ENCODE measurements at regions not wholly inside any gene's neighbourhood (a gene's known extent, or its start where the extent isn't known, plus 50 kb on each side); places are given as distances from the start of the nearest gene placed in this dataset.

DNA sequence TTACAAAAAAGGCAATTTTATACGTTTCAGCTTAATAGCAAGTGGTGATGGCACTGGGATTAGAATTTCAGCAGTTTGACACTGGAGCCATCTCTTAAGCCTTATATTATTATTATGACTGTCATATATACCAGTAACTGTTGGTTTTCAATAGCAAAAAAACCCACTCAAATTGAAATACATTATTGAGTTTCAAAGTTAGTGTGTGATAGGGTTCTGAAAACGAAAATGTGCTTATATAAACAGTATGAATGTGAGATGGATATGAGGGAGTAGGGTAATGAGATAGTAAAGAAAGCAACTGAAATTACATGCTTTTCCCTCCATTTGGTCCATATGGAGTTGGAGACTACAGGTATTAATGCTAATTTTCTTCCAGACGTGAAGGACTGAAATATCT is 68.6 kb upstream of the ACTBL2 start:
- DNase-seq (ENCODE audit: extremely low read depth, low read depth) = no peak

DNA sequence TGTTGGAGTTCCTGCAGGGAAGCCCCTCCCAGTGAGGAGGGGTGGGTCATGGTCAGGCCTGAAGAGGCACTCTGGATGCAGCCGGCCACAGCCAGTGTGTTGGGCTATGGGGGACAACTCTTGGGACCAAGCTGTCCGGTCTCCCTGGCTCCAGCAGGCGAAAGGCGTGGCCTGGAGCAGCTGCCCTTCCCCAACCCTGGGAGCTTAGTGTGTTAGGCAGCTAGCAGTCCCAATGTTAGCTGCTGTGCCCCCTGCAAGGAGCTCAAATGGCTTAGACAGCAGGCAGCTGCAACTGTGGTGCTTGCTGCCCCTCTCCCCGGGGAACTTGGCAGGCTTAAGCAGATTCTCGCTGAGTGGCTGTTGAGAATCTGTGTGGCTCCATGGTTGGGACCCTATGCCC is 67.5 kb upstream of the ACTBL2 start:
- no peak for DNase-seq (ENCODE audit: extremely low read depth, low read depth)

DNA sequence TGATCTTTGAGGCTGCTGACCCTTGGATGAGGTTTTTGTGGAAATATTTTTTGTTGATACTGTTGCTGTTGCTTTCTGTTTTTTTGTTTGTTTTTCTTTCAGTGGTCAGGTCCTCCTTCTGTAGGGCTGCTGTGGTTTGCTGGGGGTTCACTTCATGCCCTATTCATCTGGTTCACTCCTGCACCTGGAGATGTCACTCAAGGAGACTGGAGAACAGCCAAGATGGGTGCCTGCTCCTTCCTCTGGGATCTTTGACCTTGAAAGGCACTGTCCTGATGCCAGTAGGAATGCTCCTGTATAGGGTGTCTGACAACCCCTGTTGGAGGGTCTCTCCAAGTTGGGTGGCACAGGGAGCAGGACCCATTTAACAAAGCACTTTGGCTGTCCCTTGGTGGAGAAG is 67.0 kb upstream of the ACTBL2 start:
- DNase-seq (ENCODE audit: extremely low read depth, low read depth) = no peak

DNA sequence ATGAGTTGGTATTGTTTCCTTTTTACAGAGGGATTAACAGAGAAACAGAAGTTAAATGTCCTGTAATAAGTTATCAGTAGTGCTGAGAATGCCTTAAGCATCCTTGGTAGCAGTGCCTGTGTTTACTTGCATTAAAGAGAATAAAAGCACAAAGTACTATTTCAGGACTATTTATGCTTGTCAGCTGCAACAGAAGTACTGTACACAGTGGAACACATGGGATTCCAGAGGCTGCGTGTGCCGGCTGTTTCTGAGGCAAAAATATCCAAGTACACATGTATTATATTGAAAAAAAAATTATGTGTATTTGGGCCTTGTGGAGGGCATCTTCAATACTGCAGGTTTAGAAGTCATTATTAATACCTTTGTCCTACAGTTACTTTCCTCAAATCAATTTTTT is 58.2 kb upstream of the ACTBL2 start:
- no peak for DNase-seq (ENCODE audit: extremely low read depth, low read depth)

DNA sequence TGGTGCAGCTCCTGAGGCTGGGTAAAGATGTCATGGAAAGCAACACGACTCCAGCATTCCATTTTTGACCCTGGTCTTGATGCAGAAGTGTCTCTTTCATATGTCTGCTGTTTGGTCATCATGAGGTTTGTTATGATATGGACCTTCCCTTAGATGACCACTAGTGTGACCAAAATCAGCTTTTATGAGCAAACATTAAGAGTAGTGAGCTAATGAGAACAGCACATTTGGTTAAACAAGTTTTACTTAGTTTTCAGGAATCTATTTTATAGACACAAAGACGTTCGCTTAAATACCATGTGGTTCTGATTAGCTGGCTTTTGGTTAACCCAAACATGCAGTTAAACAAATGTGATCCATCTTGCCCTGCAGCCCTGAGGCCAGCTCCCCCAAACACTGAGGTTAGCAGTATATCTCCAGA is 56.7 kb upstream of the ACTBL2 start:
- no peak for DNase-seq (ENCODE audit: extremely low read depth, low read depth)

DNA sequence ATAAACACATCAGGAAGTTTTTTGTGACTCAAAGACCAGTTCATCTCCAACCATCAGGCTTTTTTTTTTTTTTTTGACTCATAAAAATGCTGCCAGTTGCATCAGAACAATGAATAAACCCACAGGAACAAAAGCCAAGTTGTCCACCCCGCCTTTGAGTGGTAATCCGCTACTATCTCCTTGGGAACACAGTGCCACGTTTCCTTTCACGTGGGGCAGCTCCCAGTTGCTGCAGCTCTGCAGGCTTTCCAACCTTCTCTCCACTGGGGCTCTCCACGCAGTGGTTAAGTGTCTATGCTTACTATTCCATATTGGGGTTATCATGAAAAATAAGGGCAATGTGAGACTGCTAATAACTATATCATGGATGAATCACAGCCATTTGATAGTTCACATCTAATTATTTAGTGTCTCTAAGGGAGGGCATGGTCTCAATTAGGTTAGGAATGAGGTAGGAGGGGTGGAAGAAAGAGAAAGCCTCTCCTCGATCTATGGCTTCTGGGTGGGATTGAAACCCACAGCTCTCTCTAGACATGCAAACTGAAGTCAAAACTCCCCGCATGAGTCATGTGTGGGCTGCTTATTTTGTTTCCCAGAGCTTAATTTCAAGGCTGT is 55.8 kb upstream of the ACTBL2 start:
- no peak for DNase-seq (ENCODE audit: extremely low read depth, low read depth)

DNA sequence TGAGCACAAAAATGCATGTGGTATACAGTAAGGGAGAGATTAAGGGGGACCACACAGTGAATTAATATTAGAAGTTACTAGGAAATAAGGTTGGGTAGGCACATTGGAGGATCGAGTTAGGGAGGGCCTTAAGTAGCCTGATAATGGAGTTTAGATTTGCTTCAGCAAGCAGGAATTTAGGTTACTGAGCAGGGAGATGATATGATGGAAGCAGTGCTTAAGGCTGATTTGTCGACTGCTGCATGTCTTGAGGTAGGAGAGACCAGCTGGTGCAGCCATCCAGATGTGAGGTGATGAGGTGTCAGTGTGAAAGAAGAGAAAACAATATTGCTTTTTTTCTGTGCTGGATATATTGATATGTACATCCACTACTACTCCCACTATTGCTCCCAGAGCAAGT is 55.2 kb upstream of the ACTBL2 start:
- DNase-seq (ENCODE audit: extremely low read depth, low read depth) = no peak

DNA sequence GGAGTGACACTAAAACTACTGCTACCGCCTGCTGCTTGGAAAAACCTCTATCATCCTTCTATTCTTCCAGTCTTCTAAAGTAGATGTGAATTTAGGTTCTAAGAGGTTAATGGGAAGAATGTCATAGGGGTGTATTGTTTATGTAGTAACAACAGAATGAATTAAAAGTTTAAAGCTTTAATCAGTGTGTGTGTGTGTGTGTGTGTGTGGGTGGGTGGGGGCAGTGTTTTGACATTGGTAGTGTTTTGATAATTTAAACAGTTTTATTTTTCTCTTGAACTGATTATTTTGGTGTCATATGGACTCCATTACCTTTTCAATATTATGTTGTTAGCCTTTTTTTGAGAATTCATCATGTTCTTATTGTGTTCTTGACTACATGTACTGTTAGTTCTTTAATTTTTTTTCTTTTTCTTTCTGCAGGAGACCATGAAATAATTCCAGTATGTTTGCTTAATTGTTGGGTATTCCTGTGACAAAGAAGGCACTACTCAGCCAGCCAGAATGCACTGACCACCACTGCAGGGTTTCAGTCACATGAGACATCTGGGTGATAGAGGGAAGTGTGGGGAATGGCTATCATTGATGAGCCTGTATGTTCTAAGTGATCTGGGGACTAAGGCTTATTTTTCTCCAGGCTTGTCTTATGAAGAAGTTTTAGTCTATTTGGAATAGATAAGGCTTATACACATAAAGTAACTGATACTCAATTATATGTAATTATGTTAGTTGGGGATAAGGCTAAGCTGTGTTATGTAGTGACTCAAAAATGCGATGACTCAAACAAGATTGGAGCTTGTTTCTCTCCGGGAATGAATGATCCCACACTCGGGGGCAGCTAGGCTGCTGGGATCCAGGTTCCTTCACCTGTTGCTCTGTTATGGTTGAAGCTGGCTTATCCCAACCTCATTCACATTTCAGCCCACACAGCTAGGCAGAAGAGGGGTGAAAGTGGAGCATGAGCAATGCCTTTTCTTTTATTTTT is 50.2 kb upstream of the ACTBL2 start:
- no peak for DNase-seq (ENCODE audit: extremely low read depth, low read depth)
